ENCODE measurements at regions not wholly inside any gene's neighbourhood (a gene's known extent, or its start where the extent isn't known, plus 50 kb on each side); places are given as distances from the start of the nearest gene placed in this dataset.
A peak's percentile ranks its signal among the peaks of the same experiment; 100 is the strongest.

DNA sequence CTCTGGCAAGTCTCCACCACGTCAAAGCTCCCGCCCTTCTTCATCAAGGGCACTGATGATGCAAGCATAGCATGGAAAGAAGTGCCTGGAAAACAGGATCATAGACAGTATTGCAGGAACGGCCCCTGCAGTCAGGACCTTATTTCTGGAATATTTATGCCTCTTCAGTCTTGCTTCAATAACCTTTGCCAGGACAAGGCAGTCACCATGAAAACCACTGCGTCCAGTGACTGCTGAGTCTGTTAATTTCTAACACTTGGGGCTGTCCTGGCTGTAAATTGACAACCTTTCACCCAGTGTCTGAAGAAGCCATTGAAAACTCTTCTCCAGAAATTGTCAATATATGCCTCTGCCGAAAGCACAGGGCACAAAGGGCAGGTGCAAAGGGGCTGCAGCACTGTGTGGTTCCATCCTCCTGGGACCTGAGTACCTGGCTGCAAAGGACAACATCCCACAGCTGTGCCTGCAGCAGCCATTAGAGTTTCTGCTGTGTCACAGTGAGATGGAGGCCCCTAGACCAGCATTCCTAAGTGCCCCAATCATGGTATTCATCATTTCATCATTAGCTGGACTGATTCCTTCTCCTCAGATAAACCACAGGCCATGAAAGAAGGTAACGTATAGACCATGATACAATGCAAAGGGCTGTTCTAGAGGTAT is 819.6 kb downstream of the RNF144A start:
- in situ Hi-C loops (cut with MboI; ENCODE audit: low sequenced_read_pairs in 4 of 4) (no loop called here), intact Hi-C loops (cut with DNase I; ENCODE audit: low total_unique reads) (no loop called here)
- H3K27ac ChIP-seq: no peak overlapping the region
- DNase-seq (no peak), ATAC-seq (no peak)
- no peak overlapping the region for H3K4me3 ChIP-seq
- TF ChIP-seq, protein P1, sequence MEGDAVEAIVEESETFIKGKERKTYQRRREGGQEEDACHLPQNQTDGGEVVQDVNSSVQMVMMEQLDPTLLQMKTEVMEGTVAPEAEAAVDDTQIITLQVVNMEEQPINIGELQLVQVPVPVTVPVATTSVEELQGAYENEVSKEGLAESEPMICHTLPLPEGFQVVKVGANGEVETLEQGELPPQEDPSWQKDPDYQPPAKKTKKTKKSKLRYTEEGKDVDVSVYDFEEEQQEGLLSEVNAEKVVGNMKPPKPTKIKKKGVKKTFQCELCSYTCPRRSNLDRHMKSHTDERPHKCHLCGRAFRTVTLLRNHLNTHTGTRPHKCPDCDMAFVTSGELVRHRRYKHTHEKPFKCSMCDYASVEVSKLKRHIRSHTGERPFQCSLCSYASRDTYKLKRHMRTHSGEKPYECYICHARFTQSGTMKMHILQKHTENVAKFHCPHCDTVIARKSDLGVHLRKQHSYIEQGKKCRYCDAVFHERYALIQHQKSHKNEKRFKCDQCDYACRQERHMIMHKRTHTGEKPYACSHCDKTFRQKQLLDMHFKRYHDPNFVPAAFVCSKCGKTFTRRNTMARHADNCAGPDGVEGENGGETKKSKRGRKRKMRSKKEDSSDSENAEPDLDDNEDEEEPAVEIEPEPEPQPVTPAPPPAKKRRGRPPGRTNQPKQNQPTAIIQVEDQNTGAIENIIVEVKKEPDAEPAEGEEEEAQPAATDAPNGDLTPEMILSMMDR (IDR thresholded peaks at IDR 0.05 in 4 of 5, conservative IDR thresholded peaks at IDR 0.05 in 1 of 5): no peak
- no peak for TF ChIP-seq POLR2A (IDR thresholded peaks at IDR 0.05)
- no peaks in the 10 kb centered on the region for H3K9me3 ChIP-seq
- no peaks in the 10 kb centered on the region for H3K27me3 ChIP-seq
- H3K36me3 ChIP-seq: no peaks in the 10 kb centered on the region
- no peaks in the 10 kb centered on the region for H3K4me1 ChIP-seq

GRCh38 chr2:7738596-7738995 is 821.4 kb downstream of the RNF144A start:
- Histone ChIP-seq H3K4me3 (no peak overlapping the region), H3K36me3 (no peaks in the 10 kb centered on the region), H3K27ac (no peak overlapping the region), H3K4me1 (no peaks in the 10 kb centered on the region), H3K27me3 (no peaks in the 10 kb centered on the region), H3K9me3 (no peaks in the 10 kb centered on the region)
- DNase-seq (no peak), ATAC-seq (no peak)
- TF ChIP-seq, protein P1 (IDR thresholded peaks at IDR 0.05 in 4 of 5, conservative IDR thresholded peaks at IDR 0.05 in 1 of 5): no peak
- TF ChIP-seq POLR2A (IDR thresholded peaks at IDR 0.05): no peak
- intact Hi-C loops (cut with DNase I; ENCODE audit: low total_unique reads): no loop called here
- in situ Hi-C loops (cut with MboI; ENCODE audit: low sequenced_read_pairs in 4 of 4): no loop called here

DNA sequence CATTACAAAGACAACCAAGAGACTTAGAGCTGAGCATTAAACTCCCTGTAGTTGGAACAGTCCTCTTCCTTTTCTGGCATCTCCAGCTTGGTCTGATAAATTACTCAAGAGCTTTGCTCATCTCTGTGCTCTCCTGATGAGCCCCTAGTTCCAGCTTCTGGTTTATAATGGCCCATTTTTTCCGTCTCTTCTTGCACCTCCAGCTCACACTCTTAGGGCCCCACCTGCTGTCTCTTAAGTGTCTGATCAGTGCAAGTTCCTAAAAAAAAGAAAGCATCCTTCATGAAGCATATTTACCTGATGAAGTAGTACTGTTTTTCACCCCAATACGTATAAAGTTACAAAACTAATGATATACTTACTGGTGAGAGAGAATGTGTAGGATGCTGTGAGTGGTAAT is 822.9 kb downstream of the RNF144A start:
- H3K4me1 ChIP-seq: no peaks in the 10 kb centered on the region
- TF ChIP-seq POLR2A (IDR thresholded peaks at IDR 0.05): no peak
- TF ChIP-seq, protein P1 (IDR thresholded peaks at IDR 0.05 in 4 of 5, conservative IDR thresholded peaks at IDR 0.05 in 1 of 5): no peak
- DNase-seq: no peak
- intact Hi-C loops (cut with DNase I; ENCODE audit: low total_unique reads) (no loop called here), in situ Hi-C loops (cut with MboI; ENCODE audit: low sequenced_read_pairs in 4 of 4) (no loop called here)
- H3K36me3 ChIP-seq: no peaks in the 10 kb centered on the region
- H3K9me3 ChIP-seq: no peaks in the 10 kb centered on the region
- H3K4me3 ChIP-seq: no peak overlapping the region
- ATAC-seq: no peak
- no peaks in the 10 kb centered on the region for H3K27me3 ChIP-seq
- no peak overlapping the region for H3K27ac ChIP-seq

GRCh38 chr2:7742301-7742700 is 825.1 kb downstream of the RNF144A start:
- Histone ChIP-seq H3K27ac (no peak overlapping the region), H3K9me3 (no peaks in the 10 kb centered on the region), H3K36me3 (no peaks in the 10 kb centered on the region), H3K4me1 (no peaks in the 10 kb centered on the region), H3K27me3 (no peaks in the 10 kb centered on the region), H3K4me3 (no peak overlapping the region)
- no peak for DNase-seq
- ATAC-seq: no peak
- TF ChIP-seq, protein P1 (IDR thresholded peaks at IDR 0.05 in 4 of 5, conservative IDR thresholded peaks at IDR 0.05 in 1 of 5): no peak
- TF ChIP-seq POLR2A (IDR thresholded peaks at IDR 0.05): no peak
- in situ Hi-C loops (cut with MboI; ENCODE audit: low sequenced_read_pairs in 4 of 4): no loop called here
- intact Hi-C loops (cut with DNase I; ENCODE audit: low total_unique reads): no loop called here

GRCh38 chr2:7744827-7745226 is 827.6 kb downstream of the RNF144A start:
- no peaks in the 10 kb centered on the region for H3K9me3 ChIP-seq
- no peak for TF ChIP-seq POLR2A (IDR thresholded peaks at IDR 0.05)
- TF ChIP-seq, protein P1 (IDR thresholded peaks at IDR 0.05 in 4 of 5, conservative IDR thresholded peaks at IDR 0.05 in 1 of 5): no peak
- in situ Hi-C loops (cut with MboI; ENCODE audit: low sequenced_read_pairs in 4 of 4): no loop called here
- intact Hi-C loops (cut with DNase I; ENCODE audit: low total_unique reads): no loop called here
- ATAC-seq (no peak), DNase-seq (peak in 1 of 2 donors; percentile 18)
- H3K27ac ChIP-seq: no peak overlapping the region
- H3K27me3 ChIP-seq: no peaks in the 10 kb centered on the region
- H3K36me3 ChIP-seq: no peaks in the 10 kb centered on the region
- H3K4me3 ChIP-seq: no peak overlapping the region
- H3K4me1 ChIP-seq: no peaks in the 10 kb centered on the region
